SK-N-SH (cell line): ENCODE measurements at regions not wholly inside any gene's neighbourhood (a gene's known extent, or its start where the extent isn't known, plus 50 kb on each side); places are given as distances from the start of the nearest gene placed in this dataset.
A peak's percentile ranks its signal among the peaks of the same experiment; 100 is the strongest.

Experiments
- CTCF ChIA-PET: fragments of 300-600, 350-600 bp; formaldehyde crosslinking; extraction: SDS; loops from one replicate; lab custom pipeline; 2021; lab: Yijun Ruan, JAX
- POLR2A ChIA-PET: fragments of 350-600 bp; sonication (Branson Sonifier 250); formaldehyde crosslinking; extraction: SDS; loops from one replicate; lab custom pipeline; 2020; ENCODE audit warnings: antibody characterized with exemption, inconsistent platforms; lab: Yijun Ruan, JAX
- DNase-seq: peaks from one replicate; pipeline ENCODE4 v3.0.0; 2012
- H2AFZ ChIP-seq: fragments of 200-600 bp; sonication (generic); 2 replicates; pipeline ENCODE4 v1.8.1; 2016; ENCODE audit warnings: antibody characterized with exemption, mild to moderate bottlenecking, low read depth
- H3F3A ChIP-seq: fragments of 200-600 bp; sonication (generic); replicated peaks from 2 replicates; pipeline ENCODE3; 2016; ENCODE audit warnings: antibody characterized with exemption, mild to moderate bottlenecking; ENCODE audit not compliant: insufficient read depth
- H3K27ac ChIP-seq, 2 experiments: fragments of 200-500 bp in 1 of 2; fragments of 200-600 bp in 1 of 2; sonication (Bioruptor generic) in 1 of 2; sonication (generic), shearing (Covaris generic) in 1 of 2; 2 replicates each; pipeline versions ENCODE4 v1.5.1 to v1.6.1; 2014 to 2016; ENCODE audit warnings: low read depth in 2 of 2, inconsistent platforms in 1 of 2, low read length in 1 of 2, mild to moderate bottlenecking in 1 of 2, mixed read lengths in 1 of 2
- H3K27me3 ChIP-seq: fragments of 200-600 bp; sonication (generic), shearing (Covaris generic); 2 replicates; pipeline ENCODE4 v1.6.1; 2016; ENCODE audit warnings: mixed run types; ENCODE audit not compliant: insufficient read depth
- H3K36me3 ChIP-seq, 2 experiments: fragments of 200-500 bp in 1 of 2; fragments of 200-600 bp in 1 of 2; sonication (Bioruptor generic) in 1 of 2; sonication (generic) in 1 of 2; replicated peaks in 1 of 2; 2 replicates each; pipeline versions ENCODE3 to v1.5.1; 2014 to 2016; ENCODE audit warnings: low read length in 1 of 2, mild to moderate bottlenecking in 1 of 2; ENCODE audit not compliant: insufficient read depth in 2 of 2, control insufficient read depth in 1 of 2
- H3K4me1 ChIP-seq, 2 experiments: fragments of 200-500 bp in 1 of 2; fragments of 200-600 bp in 1 of 2; sonication (Bioruptor generic) in 1 of 2; sonication (generic), shearing (Covaris generic) in 1 of 2; 2 replicates each; pipeline versions ENCODE4 v1.5.1 to v1.6.1; 2014 to 2016; ENCODE audit warnings: low read depth in 1 of 2, low read length in 1 of 2, mixed run types in 1 of 2; ENCODE audit not compliant: insufficient read depth in 2 of 2, control insufficient read depth in 1 of 2
- H3K4me2 ChIP-seq: fragments of 200-600 bp; sonication (generic), shearing (Covaris generic); 2 replicates; pipeline ENCODE4 v1.6.1; 2017; ENCODE audit warnings: mixed run types
- H3K4me3 ChIP-seq, 2 experiments: fragments of 200-500 bp in 1 of 2; fragments of 200-600 bp in 1 of 2; sonication (Bioruptor generic) in 1 of 2; sonication (generic), shearing (Covaris generic) in 1 of 2; 2 replicates each; pipeline versions ENCODE4 v1.5.1 to v1.8.1; 2014 to 2016; ENCODE audit warnings: low read depth in 2 of 2, inconsistent platforms in 1 of 2, low read length in 1 of 2, mild to moderate bottlenecking in 1 of 2, mixed read lengths in 1 of 2, moderate library complexity in 1 of 2
- H3K79me2 ChIP-seq: fragments of 200-600 bp; sonication (generic); 2 replicates; pipeline ENCODE4 v1.8.1; 2017; ENCODE audit warnings: mild to moderate bottlenecking; ENCODE audit not compliant: insufficient read depth
- H3K9ac ChIP-seq: fragments of 200-600 bp; sonication (generic); 2 replicates; pipeline ENCODE4 v1.6.1; 2017; ENCODE audit warnings: mixed run types
- H3K9me2 ChIP-seq: fragments of 200-600 bp; sonication (generic); 2 replicates; pipeline ENCODE4 v1.6.1; 2017; ENCODE audit warnings: mixed run types
- H3K9me3 ChIP-seq: fragments of 200-600 bp; sonication (generic); 2 replicates; pipeline ENCODE4 v1.6.1; 2017; ENCODE audit warnings: mixed run types, mild to moderate bottlenecking, moderate library complexity
- H4K20me1 ChIP-seq: fragments of 200-600 bp; sonication (generic); 2 replicates; pipeline ENCODE4 v1.6.1; 2017; ENCODE audit warnings: mild to moderate bottlenecking, mixed run types; ENCODE audit not compliant: insufficient read depth
- ELF1 ChIP-seq: IDR thresholded peaks from 2 replicates; pipeline ENCODE4 v1.4.0; 2012
- EP300 ChIP-seq, 2 experiments: IDR thresholded peaks; 2 replicates each; pipeline versions ENCODE4 v1.4.0 to v1.6.1; 2012; ENCODE audit warnings: borderline replicate concordance in 1 of 2, low read depth in 1 of 2, low read length in 1 of 2
- FOSL2 ChIP-seq: IDR thresholded peaks from 2 replicates; pipeline ENCODE4 v1.4.0; 2012; ENCODE audit warnings: low read depth, mild to moderate bottlenecking, moderate library complexity, borderline replicate concordance
- FOXJ3 ChIP-seq: sonication (generic); formaldehyde crosslinking; IDR thresholded peaks from 2 replicates; pipeline ENCODE4 v1.5.1; 2020; ENCODE audit warnings: mild to moderate bottlenecking, missing genetic modification reagents
- JUND ChIP-seq: IDR thresholded peaks from 2 replicates; pipeline ENCODE4 v1.4.0; 2012
- NRF1 ChIP-seq: IDR thresholded peaks from 2 replicates; pipeline ENCODE4 v1.6.1; 2012; ENCODE audit warnings: low read depth, mild to moderate bottlenecking, low read length
- POLR2AphosphoS5 ChIP-seq: IDR thresholded peaks from 2 replicates; pipeline ENCODE4 v1.6.1; 2012; ENCODE audit warnings: low read depth, low read length
- RCOR1 ChIP-seq: fragments of 150-350 bp; IDR thresholded peaks from 2 replicates; pipeline ENCODE4 v1.6.1; 2017; ENCODE audit warnings: antibody characterized with exemption, low read length
- RFX5 ChIP-seq: IDR thresholded peaks from 2 replicates; pipeline ENCODE4 v1.6.1; 2012; ENCODE audit warnings: mild to moderate bottlenecking, improper control_type of control experiment, low read length
- SIN3A ChIP-seq: IDR thresholded peaks from 2 replicates; pipeline ENCODE4 v1.6.1; 2012; ENCODE audit warnings: low read depth, mild to moderate bottlenecking, low read length, moderate library complexity, borderline replicate concordance
- TCF12 ChIP-seq: IDR thresholded peaks from 2 replicates; pipeline ENCODE4 v1.4.0; 2012
- TEAD4 ChIP-seq: IDR thresholded peaks from 2 replicates; pipeline ENCODE4 v1.4.0; 2012; ENCODE audit warnings: mild to moderate bottlenecking, borderline replicate concordance; ENCODE audit not compliant: insufficient read depth
- USF1 ChIP-seq: IDR thresholded peaks from 2 replicates; pipeline ENCODE4 v1.4.0; 2012; ENCODE audit warnings: low read depth, borderline replicate concordance
- YY1 ChIP-seq: IDR thresholded peaks from 2 replicates; pipeline ENCODE4 v1.4.0; 2012; ENCODE audit warnings: low read depth, mild to moderate bottlenecking
- WGBS: methylation state at CpG from one replicate; pipeline ENCODE4 v1.1.6; 2017; ENCODE audit warnings: low lambda C conversion rate; 5-methylcytosine and 5-hydroxymethylcytosine counted together
- TF ChIP-seq, protein P1 (sequence below): IDR thresholded peaks from 2 replicates; pipeline ENCODE4 v1.4.0; 2012; ENCODE audit warnings: low read depth
- TF ChIP-seq, protein P2 (sequence below): fragments of 150-350 bp; IDR thresholded peaks from 2 replicates; pipeline ENCODE4 v1.6.1; 2017; ENCODE audit warnings: antibody characterized with exemption, low read length, low read depth, borderline replicate concordance
- TF ChIP-seq, protein P3 (sequence below): fragments of 200-600 bp; sonication (generic); IDR thresholded peaks from 2 replicates; pipeline ENCODE4 v1.6.1; 2017; ENCODE audit warnings: antibody characterized with exemption, mild to moderate bottlenecking, moderate library complexity
- TF ChIP-seq, protein P4 (sequence below): IDR thresholded peaks from 2 replicates; pipeline ENCODE4 v1.4.0; 2012; ENCODE audit warnings: low read depth, borderline replicate concordance
- TF ChIP-seq, protein P5 (sequence below): IDR thresholded peaks from 2 replicates; pipeline ENCODE4 v1.6.1; 2012; ENCODE audit warnings: mild to moderate bottlenecking, low read depth, low read length, moderate library complexity
- TF ChIP-seq, protein P6 (sequence below): fragments of 150-350 bp; IDR thresholded peaks from 2 replicates; pipeline ENCODE4 v1.6.1; 2016; ENCODE audit warnings: mild to moderate bottlenecking, low read depth, low read length

DNA sequence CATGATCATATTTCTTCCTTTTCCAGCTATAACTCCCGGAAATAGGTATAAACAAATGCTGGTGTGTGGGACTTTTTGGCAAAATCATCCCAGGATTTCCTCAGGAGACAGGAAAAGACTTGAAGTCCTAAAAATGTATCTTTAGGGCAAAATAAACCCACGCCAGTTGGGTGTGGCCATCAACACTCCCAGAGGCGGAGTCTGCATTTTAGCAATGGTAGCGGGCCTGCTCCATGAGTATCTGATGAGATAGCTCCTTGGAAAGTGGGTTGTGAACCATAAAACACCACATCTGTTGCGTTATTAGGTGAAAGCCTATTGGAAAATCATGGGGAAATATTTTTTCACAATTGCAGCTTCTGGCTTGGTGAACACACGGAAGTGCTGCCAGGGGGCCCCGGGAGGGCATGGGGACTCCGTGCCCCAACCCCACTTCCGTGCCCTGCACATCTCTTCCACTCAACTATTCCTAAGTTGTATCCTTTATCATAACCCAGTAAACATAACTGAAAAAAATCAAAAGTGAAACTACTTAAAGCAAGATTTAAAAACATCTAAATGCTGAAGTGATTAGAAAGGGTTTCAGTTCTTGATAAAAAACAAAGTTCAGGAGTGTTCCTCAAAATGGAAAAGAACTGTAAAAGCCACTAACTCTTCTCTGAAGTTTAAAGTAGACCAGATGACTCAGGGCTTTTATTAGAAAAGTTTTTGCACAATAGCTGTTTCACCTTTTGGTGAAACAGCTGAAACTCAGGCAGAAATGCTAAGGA, 111.2 kb downstream of the LRRC70 start:
- Histone ChIP-seq H3F3A (no peaks in the 10 kb centered on the region), H3K27me3 (no peaks in the 10 kb centered on the region), H3K4me2 (peak overlapping the region; percentile 49; the same call in 1 of the 2 replicates), H3K27ac (no peak overlapping the region), H2AFZ (peak overlapping the region; percentile 61), H3K4me3 (no peak overlapping the region), H3K9me2 (no peaks in the 10 kb centered on the region), H3K9ac (no peak overlapping the region), H4K20me1 (no peaks in the 10 kb centered on the region), H3K36me3 (no peaks in the 10 kb centered on the region), H3K4me1 (no peaks in the 10 kb centered on the region), H3K9me3 (no peaks in the 10 kb centered on the region), H3K79me2 (no peaks in the 10 kb centered on the region)
- ChIA-PET POLR2A (no interaction called here), CTCF (interaction anchor here (1.5 kb wide), 1 partner anchor 30 kb away, joined by 3 read pairs; no protein-coding TSS in a partner anchor)
- whole genome bisulfite sequencing, result 23% methylated on average over 9 of the region's 9 CpGs
- no peak for DNase-seq
- no peak for TF ChIP-seq FOXJ3 (CRISPR knock-in tag)
- TF ChIP-seq, protein P1, sequence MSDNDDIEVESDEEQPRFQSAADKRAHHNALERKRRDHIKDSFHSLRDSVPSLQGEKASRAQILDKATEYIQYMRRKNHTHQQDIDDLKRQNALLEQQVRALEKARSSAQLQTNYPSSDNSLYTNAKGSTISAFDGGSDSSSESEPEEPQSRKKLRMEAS, result no peak
- TF ChIP-seq, protein P2, sequence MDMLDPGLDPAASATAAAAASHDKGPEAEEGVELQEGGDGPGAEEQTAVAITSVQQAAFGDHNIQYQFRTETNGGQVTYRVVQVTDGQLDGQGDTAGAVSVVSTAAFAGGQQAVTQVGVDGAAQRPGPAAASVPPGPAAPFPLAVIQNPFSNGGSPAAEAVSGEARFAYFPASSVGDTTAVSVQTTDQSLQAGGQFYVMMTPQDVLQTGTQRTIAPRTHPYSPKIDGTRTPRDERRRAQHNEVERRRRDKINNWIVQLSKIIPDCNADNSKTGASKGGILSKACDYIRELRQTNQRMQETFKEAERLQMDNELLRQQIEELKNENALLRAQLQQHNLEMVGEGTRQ, result no peak
- no peak for TF ChIP-seq ELF1
- TF ChIP-seq, protein P3, sequence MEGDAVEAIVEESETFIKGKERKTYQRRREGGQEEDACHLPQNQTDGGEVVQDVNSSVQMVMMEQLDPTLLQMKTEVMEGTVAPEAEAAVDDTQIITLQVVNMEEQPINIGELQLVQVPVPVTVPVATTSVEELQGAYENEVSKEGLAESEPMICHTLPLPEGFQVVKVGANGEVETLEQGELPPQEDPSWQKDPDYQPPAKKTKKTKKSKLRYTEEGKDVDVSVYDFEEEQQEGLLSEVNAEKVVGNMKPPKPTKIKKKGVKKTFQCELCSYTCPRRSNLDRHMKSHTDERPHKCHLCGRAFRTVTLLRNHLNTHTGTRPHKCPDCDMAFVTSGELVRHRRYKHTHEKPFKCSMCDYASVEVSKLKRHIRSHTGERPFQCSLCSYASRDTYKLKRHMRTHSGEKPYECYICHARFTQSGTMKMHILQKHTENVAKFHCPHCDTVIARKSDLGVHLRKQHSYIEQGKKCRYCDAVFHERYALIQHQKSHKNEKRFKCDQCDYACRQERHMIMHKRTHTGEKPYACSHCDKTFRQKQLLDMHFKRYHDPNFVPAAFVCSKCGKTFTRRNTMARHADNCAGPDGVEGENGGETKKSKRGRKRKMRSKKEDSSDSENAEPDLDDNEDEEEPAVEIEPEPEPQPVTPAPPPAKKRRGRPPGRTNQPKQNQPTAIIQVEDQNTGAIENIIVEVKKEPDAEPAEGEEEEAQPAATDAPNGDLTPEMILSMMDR, result no peak
- TF ChIP-seq, protein P4, sequence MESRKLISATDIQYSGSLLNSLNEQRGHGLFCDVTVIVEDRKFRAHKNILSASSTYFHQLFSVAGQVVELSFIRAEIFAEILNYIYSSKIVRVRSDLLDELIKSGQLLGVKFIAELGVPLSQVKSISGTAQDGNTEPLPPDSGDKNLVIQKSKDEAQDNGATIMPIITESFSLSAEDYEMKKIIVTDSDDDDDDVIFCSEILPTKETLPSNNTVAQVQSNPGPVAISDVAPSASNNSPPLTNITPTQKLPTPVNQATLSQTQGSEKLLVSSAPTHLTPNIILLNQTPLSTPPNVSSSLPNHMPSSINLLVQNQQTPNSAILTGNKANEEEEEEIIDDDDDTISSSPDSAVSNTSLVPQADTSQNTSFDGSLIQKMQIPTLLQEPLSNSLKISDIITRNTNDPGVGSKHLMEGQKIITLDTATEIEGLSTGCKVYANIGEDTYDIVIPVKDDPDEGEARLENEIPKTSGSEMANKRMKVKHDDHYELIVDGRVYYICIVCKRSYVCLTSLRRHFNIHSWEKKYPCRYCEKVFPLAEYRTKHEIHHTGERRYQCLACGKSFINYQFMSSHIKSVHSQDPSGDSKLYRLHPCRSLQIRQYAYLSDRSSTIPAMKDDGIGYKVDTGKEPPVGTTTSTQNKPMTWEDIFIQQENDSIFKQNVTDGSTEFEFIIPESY, result no peak
- no peak for TF ChIP-seq FOSL2
- no peak for TF ChIP-seq NRF1
- TF ChIP-seq, protein P5, sequence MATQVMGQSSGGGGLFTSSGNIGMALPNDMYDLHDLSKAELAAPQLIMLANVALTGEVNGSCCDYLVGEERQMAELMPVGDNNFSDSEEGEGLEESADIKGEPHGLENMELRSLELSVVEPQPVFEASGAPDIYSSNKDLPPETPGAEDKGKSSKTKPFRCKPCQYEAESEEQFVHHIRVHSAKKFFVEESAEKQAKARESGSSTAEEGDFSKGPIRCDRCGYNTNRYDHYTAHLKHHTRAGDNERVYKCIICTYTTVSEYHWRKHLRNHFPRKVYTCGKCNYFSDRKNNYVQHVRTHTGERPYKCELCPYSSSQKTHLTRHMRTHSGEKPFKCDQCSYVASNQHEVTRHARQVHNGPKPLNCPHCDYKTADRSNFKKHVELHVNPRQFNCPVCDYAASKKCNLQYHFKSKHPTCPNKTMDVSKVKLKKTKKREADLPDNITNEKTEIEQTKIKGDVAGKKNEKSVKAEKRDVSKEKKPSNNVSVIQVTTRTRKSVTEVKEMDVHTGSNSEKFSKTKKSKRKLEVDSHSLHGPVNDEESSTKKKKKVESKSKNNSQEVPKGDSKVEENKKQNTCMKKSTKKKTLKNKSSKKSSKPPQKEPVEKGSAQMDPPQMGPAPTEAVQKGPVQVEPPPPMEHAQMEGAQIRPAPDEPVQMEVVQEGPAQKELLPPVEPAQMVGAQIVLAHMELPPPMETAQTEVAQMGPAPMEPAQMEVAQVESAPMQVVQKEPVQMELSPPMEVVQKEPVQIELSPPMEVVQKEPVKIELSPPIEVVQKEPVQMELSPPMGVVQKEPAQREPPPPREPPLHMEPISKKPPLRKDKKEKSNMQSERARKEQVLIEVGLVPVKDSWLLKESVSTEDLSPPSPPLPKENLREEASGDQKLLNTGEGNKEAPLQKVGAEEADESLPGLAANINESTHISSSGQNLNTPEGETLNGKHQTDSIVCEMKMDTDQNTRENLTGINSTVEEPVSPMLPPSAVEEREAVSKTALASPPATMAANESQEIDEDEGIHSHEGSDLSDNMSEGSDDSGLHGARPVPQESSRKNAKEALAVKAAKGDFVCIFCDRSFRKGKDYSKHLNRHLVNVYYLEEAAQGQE, result no peak
- no peak for TF ChIP-seq EP300 (IDR thresholded peaks at IDR 0.05; ENCODE audit: borderline replicate concordance in 1 of 2, low read depth in 1 of 2, low read length in 1 of 2)
- no peak for TF ChIP-seq USF1
- TF ChIP-seq TCF12, result no peak
- TF ChIP-seq SIN3A, result no peak
- TF ChIP-seq YY1, result no peak
- no peak for TF ChIP-seq TEAD4
- TF ChIP-seq, protein P6, sequence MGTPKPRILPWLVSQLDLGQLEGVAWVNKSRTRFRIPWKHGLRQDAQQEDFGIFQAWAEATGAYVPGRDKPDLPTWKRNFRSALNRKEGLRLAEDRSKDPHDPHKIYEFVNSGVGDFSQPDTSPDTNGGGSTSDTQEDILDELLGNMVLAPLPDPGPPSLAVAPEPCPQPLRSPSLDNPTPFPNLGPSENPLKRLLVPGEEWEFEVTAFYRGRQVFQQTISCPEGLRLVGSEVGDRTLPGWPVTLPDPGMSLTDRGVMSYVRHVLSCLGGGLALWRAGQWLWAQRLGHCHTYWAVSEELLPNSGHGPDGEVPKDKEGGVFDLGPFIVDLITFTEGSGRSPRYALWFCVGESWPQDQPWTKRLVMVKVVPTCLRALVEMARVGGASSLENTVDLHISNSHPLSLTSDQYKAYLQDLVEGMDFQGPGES, result no peak
- TF ChIP-seq POLR2AphosphoS5, result no peak
- no peak for TF ChIP-seq JUND
- TF ChIP-seq RCOR1, result no peak
- TF ChIP-seq RFX5, result no peak
